ENCODE measurements at regions not wholly inside any gene's neighbourhood (a gene's known extent, or its start where the extent isn't known, plus 50 kb on each side); places are given as distances from the start of the nearest gene placed in this dataset.
"Not testable (repeated sequence)": the region's sequence is repeated elsewhere in the genome, so short reads cannot be mapped to it uniquely, and the experiment has no call there.

DNA sequence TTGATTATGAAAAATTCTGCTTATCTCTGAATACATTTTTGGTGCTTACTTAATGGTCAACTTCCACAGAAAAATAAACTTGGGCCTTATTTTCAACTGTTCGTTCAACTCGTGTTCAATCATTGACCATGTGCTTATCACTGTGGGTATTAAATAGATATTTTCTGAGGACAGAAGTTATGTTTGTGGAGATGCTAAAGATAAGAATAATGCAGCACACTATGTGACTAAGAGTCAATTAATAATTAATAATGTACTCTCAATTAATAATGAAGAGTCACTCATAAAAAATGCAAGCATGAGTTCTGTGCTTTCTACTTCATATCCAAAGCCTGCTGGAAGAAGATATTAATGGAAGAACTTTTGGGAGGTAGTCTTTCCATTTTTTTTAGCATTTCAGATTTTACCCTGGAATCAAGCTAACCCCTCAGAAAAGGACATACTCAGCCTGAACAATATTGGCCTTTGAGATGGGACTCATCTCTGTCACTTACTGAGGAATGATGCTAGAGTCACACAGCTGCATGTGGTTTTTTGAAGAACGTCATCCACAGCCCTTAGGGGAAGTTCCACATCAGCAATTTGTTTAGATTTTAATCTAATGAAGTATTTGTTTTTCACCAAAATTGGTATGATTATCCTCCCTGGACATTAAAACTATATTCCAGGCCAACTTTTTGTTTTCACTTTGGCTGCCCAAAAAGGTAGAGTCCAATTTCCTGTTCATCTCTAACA is 191.9 kb upstream of the CRIM1 start:
- no peak for FAIRE-seq
- H3K4me3 ChIP-seq (ENCODE audit: low read length in 3 of 3), result no peak overlapping the region
- intact Hi-C loops (cut with DNase I), result no loop called here
- H3K27me3 ChIP-seq (ENCODE audit: control insufficient read depth, insufficient read depth, low read length), result no peaks in the 10 kb centered on the region
- H3K9me3 ChIP-seq (ENCODE audit: control insufficient read depth in 2 of 3, insufficient read depth in 1 of 3, low read length in 3 of 3), result no peaks in the 10 kb centered on the region
- no peak overlapping the region for H3K27ac ChIP-seq (ENCODE audit: low read depth in 2 of 2, low read length in 2 of 2)
- TF ChIP-seq, protein P1, sequence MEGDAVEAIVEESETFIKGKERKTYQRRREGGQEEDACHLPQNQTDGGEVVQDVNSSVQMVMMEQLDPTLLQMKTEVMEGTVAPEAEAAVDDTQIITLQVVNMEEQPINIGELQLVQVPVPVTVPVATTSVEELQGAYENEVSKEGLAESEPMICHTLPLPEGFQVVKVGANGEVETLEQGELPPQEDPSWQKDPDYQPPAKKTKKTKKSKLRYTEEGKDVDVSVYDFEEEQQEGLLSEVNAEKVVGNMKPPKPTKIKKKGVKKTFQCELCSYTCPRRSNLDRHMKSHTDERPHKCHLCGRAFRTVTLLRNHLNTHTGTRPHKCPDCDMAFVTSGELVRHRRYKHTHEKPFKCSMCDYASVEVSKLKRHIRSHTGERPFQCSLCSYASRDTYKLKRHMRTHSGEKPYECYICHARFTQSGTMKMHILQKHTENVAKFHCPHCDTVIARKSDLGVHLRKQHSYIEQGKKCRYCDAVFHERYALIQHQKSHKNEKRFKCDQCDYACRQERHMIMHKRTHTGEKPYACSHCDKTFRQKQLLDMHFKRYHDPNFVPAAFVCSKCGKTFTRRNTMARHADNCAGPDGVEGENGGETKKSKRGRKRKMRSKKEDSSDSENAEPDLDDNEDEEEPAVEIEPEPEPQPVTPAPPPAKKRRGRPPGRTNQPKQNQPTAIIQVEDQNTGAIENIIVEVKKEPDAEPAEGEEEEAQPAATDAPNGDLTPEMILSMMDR (IDR thresholded peaks at IDR 0.05; ENCODE audit: borderline replicate concordance, extremely low read depth, insufficient read depth), result no peak
- H3K9ac ChIP-seq (ENCODE audit: low read length in 3 of 3), result no peak overlapping the region
- DNase-seq, result no peak
- no peaks in the 10 kb centered on the region for H3K36me3 ChIP-seq (ENCODE audit: control insufficient read depth in 2 of 3, insufficient read depth in 3 of 3, low read length in 3 of 3)
- peaks cover 0 to 4% (median 2%) of the 10 kb centered on the region in 3 donors for H3K4me1 ChIP-seq (ENCODE audit: control insufficient read depth in 2 of 3, insufficient read depth in 2 of 3, low read depth in 1 of 3, low read length in 3 of 3)

DNA sequence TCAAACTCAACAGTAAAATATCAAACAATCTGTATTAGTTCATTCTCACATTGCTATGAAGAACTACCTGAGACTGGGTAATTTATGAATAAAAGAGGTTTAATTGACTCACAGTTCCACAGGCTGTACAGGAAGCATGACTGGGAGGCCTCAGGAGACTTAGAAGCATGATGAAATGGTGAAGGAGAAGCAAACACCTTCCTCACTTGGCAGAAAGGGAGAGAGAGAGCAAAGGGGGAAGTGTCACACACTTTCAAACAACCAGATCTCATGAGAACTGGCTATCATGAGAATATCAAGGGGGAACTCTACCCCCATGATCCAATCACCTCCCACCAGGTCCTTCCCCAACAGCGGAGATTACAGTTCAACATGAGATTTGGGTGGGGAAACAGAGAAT is 198.5 kb upstream of the CRIM1 start:
- H3K4me1 ChIP-seq (ENCODE audit: control insufficient read depth in 2 of 3, insufficient read depth in 2 of 3, low read depth in 1 of 3, low read length in 3 of 3); H3K27me3 ChIP-seq (ENCODE audit: control insufficient read depth, insufficient read depth, low read length); H3K4me3 ChIP-seq (ENCODE audit: low read length in 3 of 3); H3K36me3 ChIP-seq (ENCODE audit: control insufficient read depth in 2 of 3, insufficient read depth in 3 of 3, low read length in 3 of 3); H3K9me3 ChIP-seq (ENCODE audit: control insufficient read depth in 2 of 3, insufficient read depth in 1 of 3, low read length in 3 of 3); H3K9ac ChIP-seq (ENCODE audit: low read length in 3 of 3); H3K27ac ChIP-seq (ENCODE audit: low read depth in 2 of 2, low read length in 2 of 2); FAIRE-seq; DNase-seq; intact Hi-C loops (cut with DNase I): not testable (repeated sequence)

DNA sequence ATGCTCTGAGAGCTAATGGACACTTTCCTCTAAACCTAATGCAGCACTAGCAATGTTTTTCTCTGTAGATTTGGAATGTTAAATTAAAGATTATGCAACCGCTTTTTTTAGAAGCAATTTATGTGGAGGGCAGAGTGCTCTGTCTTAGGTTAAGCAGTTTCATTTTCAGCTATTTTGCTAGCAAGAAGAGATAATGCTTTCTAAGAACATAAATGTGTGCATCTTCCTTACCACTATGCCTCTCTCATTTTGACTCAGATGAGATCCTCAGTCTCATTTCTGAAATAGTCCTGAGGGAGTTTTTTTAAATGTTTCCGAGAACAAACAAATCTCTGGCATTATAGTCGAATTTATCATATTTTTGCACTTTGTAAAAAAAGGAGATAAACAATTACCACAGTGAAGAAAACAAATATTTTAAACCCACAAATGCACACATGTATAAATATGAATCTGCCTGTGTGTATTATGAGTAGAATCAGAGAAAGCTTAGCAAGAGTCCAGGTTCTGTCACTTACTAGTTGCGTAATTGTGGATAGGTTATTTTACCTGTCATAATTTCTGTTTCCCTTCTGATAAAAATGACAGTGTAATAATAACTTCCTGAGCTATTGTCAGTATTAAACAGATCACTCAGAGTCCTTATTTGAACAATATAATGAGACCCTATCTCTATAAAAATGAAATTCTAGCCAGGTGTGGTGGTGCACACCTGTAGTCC is 207.7 kb upstream of the CRIM1 start:
- Histone ChIP-seq H3K9me3 (ENCODE audit: control insufficient read depth in 2 of 3, insufficient read depth in 1 of 3, low read length in 3 of 3) (no peaks in the 10 kb centered on the region), H3K36me3 (ENCODE audit: control insufficient read depth in 2 of 3, insufficient read depth in 3 of 3, low read length in 3 of 3) (no peaks in the 10 kb centered on the region), H3K27ac (ENCODE audit: low read depth in 2 of 2, low read length in 2 of 2) (no peak overlapping the region), H3K4me3 (ENCODE audit: low read length in 3 of 3) (no peak overlapping the region), H3K9ac (ENCODE audit: low read length in 3 of 3) (no peak overlapping the region), H3K27me3 (ENCODE audit: control insufficient read depth, insufficient read depth, low read length) (no peaks in the 10 kb centered on the region), H3K4me1 (ENCODE audit: control insufficient read depth in 2 of 3, insufficient read depth in 2 of 3, low read depth in 1 of 3, low read length in 3 of 3) (no peaks in the 10 kb centered on the region)
- intact Hi-C loops (cut with DNase I), result no loop called here
- DNase-seq (no peak), FAIRE-seq (no peak)
- TF ChIP-seq, protein P1 (IDR thresholded peaks at IDR 0.05; ENCODE audit: borderline replicate concordance, extremely low read depth, insufficient read depth), result no peak

DNA sequence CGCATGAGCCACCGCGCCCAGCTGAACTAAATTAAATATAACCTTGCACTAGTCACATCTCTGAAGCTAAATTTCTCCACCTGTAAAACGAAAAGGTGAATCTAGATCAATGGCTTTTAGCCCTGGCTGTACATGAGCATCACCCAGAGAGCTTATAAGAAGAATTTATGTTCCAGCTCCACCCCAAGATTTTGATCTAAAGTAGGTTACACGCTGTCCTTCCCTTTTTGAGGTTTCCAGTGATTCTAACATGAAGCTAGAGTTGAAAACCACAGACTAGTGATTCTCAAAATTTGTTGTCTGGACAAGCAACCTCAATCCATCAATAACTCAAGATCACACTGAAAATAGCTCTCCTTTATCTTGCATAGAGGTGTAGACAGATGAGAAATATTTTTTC is 208.8 kb upstream of the CRIM1 start:
- Histone ChIP-seq H3K27ac (ENCODE audit: low read depth in 2 of 2, low read length in 2 of 2) (no peak overlapping the region), H3K36me3 (ENCODE audit: control insufficient read depth in 2 of 3, insufficient read depth in 3 of 3, low read length in 3 of 3) (no peaks in the 10 kb centered on the region), H3K9ac (ENCODE audit: low read length in 3 of 3) (no peak overlapping the region), H3K27me3 (ENCODE audit: control insufficient read depth, insufficient read depth, low read length) (no peaks in the 10 kb centered on the region), H3K4me1 (ENCODE audit: control insufficient read depth in 2 of 3, insufficient read depth in 2 of 3, low read depth in 1 of 3, low read length in 3 of 3) (no peaks in the 10 kb centered on the region), H3K9me3 (ENCODE audit: control insufficient read depth in 2 of 3, insufficient read depth in 1 of 3, low read length in 3 of 3) (no peaks in the 10 kb centered on the region), H3K4me3 (ENCODE audit: low read length in 3 of 3) (no peak overlapping the region)
- DNase-seq (no peak), FAIRE-seq (no peak)
- intact Hi-C loops (cut with DNase I), result no loop called here
- TF ChIP-seq, protein P1 (IDR thresholded peaks at IDR 0.05; ENCODE audit: borderline replicate concordance, extremely low read depth, insufficient read depth), result no peak

Measured in kidney (tissue), 13 donors.